ENCODE measurements at regions not wholly inside any gene's neighbourhood (a gene's known extent, or its start where the extent isn't known, plus 50 kb on each side); places are given as distances from the start of the nearest gene placed in this dataset.
"Not testable (repeated sequence)": the region's sequence is repeated elsewhere in the genome, so short reads cannot be mapped to it uniquely, and the experiment has no call there.

- FAIRE-seq; DNase-seq (ENCODE audit: insufficient read length, low spot score): not testable (repeated sequence)
Observed at GRCh38 chr15:34528055-34528754, 55.2 kb downstream of the GOLGA8B start.

GRCh38 chr15:34527641-34528040, 55.8 kb downstream of the GOLGA8B start:
- FAIRE-seq; DNase-seq (ENCODE audit: insufficient read length, low spot score): not testable (repeated sequence)

- DNase-seq (ENCODE audit: insufficient read length, low spot score); FAIRE-seq: not testable (repeated sequence)
Observed at GRCh38 chr15:34523849-34524248, 59.6 kb downstream of the GOLGA8B start.

GRCh38 chr15:34522601-34523000, 60.9 kb downstream of the GOLGA8B start:
- DNase-seq (ENCODE audit: insufficient read length, low spot score); FAIRE-seq: not testable (repeated sequence)

- FAIRE-seq; DNase-seq (ENCODE audit: insufficient read length, low spot score): not testable (repeated sequence)
Observed at GRCh38 chr15:34521802-34522485, 61.5 kb downstream of the GOLGA8B start.

GRCh38 chr15:34520566-34520965, 62.9 kb downstream of the GOLGA8B start:
- FAIRE-seq (no peak), DNase-seq (ENCODE audit: insufficient read length, low spot score) (no peak)
- no peak for TF ChIP-seq POLR2A (IDR thresholded peaks at IDR 0.05; ENCODE audit: low read depth, low read length)

GRCh38 chr15:34520010-34520409, 63.4 kb downstream of the GOLGA8B start:
- DNase-seq (ENCODE audit: insufficient read length, low spot score); FAIRE-seq: not testable (repeated sequence)

GRCh38 chr15:34514251-34514670, 69.2 kb downstream of the GOLGA8B start:
- TF ChIP-seq POLR2A (IDR thresholded peaks at IDR 0.05; ENCODE audit: low read depth, low read length): no peak
- DNase-seq (ENCODE audit: insufficient read length, low spot score) (peak; percentile 32), FAIRE-seq (no peak)

GRCh38 chr15:34512628-34513027, 70.8 kb downstream of the GOLGA8B start:
- TF ChIP-seq POLR2A (IDR thresholded peaks at IDR 0.05; ENCODE audit: low read depth, low read length): no peak
- DNase-seq (ENCODE audit: insufficient read length, low spot score) (no peak), FAIRE-seq (no peak)

- FAIRE-seq: no peak
- TF ChIP-seq POLR2A (IDR thresholded peaks at IDR 0.05; ENCODE audit: low read depth, low read length): no peak
- no peak for DNase-seq (ENCODE audit: insufficient read length, low spot score)
Observed at GRCh38 chr15:34501131-34501530, 63.5 kb upstream of the GOLGA8A start.

GRCh38 chr15:34496207-34496995, 58.8 kb upstream of the GOLGA8A start:
- no peak for TF ChIP-seq POLR2A (IDR thresholded peaks at IDR 0.05; ENCODE audit: low read depth, low read length)
- FAIRE-seq: no peak
- DNase-seq (ENCODE audit: insufficient read length, low spot score): no peak

GRCh38 chr15:34495707-34496106, 58.1 kb upstream of the GOLGA8A start:
- DNase-seq (ENCODE audit: insufficient read length, low spot score); FAIRE-seq: not testable (repeated sequence)

- no peak for FAIRE-seq
- DNase-seq (ENCODE audit: insufficient read length, low spot score): no peak
- TF ChIP-seq POLR2A (IDR thresholded peaks at IDR 0.05; ENCODE audit: low read depth, low read length): no peak
Observed at GRCh38 chr15:34494084-34494399, 56.4 kb upstream of the GOLGA8A start.

- TF ChIP-seq POLR2A (IDR thresholded peaks at IDR 0.05; ENCODE audit: low read depth, low read length): no peak
- DNase-seq (ENCODE audit: insufficient read length, low spot score) (no peak), FAIRE-seq (no peak)
Observed at GRCh38 chr15:34493001-34493400, 55.4 kb upstream of the GOLGA8A start.

- DNase-seq (ENCODE audit: insufficient read length, low spot score); FAIRE-seq: not testable (repeated sequence)
Observed at GRCh38 chr15:34491488-34491887, 53.9 kb upstream of the GOLGA8A start.

All from H54 (cell line).